OCI-LY3 (cell line): ENCODE measurements at regions not wholly inside any gene's neighbourhood (a gene's known extent, or its start where the extent isn't known, plus 50 kb on each side); places are given as distances from the start of the nearest gene placed in this dataset.

Experiments
- H2AFZ ChIP-seq: fragments of 200-600, 300-600 bp; shearing (Covaris generic); 2 replicates; pipeline ENCODE4 v1.6.0; 2014; ENCODE audit warnings: antibody characterized with exemption, low read depth, low read length
- H3K27ac ChIP-seq: fragments of 200-600, 300-600 bp; sonication (generic); 2 replicates; pipeline ENCODE4 v1.5.1; 2014; ENCODE audit warnings: mild to moderate bottlenecking, low read length, moderate library complexity, mixed read lengths
- H3K27me3 ChIP-seq: fragments of 200-600, 300-600 bp; sonication (generic); 2 replicates; pipeline ENCODE4 v1.6.1; 2014; ENCODE audit warnings: low read depth, low read length, mixed read lengths
- H3K36me3 ChIP-seq: fragments of 200-600, 300-600 bp; sonication (generic); replicated peaks from 2 replicates; pipeline ENCODE3; 2014; ENCODE audit warnings: low read depth, low read length, mixed read lengths
- H3K4me1 ChIP-seq: fragments of 300-600, 200-600 bp; sonication (generic); 2 replicates; pipeline ENCODE4 v1.6.1; 2014; ENCODE audit warnings: low read length, mixed read lengths
- H3K4me2 ChIP-seq: fragments of 200-600, 300-600 bp; sonication (generic); 2 replicates; pipeline ENCODE4 v1.6.1; 2014; ENCODE audit warnings: low read length, mixed read lengths
- H3K4me3 ChIP-seq: fragments of 300-600, 200-600 bp; sonication (generic); 2 replicates; pipeline ENCODE4 v1.5.1; 2014; ENCODE audit warnings: antibody characterized with exemption, mild to moderate bottlenecking, low read length, moderate library complexity
- H3K79me2 ChIP-seq: fragments of 300-600, 200-600 bp; shearing (Covaris generic); 2 replicates; pipeline ENCODE4 v1.6.1; 2014; ENCODE audit warnings: mild to moderate bottlenecking, low read length, mixed read lengths
- H3K9ac ChIP-seq: fragments of 300-600, 200-600 bp; shearing (Covaris generic); 2 replicates; pipeline ENCODE4 v1.6.0; 2014; ENCODE audit warnings: mild to moderate bottlenecking, low read length, moderate library complexity
- H3K9me3 ChIP-seq: fragments of 200-600, 300-600 bp; shearing (Covaris generic); 2 replicates; pipeline ENCODE4 v1.6.1; 2014; ENCODE audit warnings: low read length, mixed read lengths; ENCODE audit not compliant: insufficient read depth
- H4K20me1 ChIP-seq: fragments of 200-600, 300-600 bp; sonication (generic); 2 replicates; pipeline ENCODE4 v1.6.1; 2016; ENCODE audit warnings: low read length, mixed read lengths; ENCODE audit not compliant: insufficient read depth
- CTCF ChIP-seq: fragments of 200-600, 300-600 bp; sonication (generic); IDR thresholded peaks from 2 replicates; pipeline ENCODE4 v1.5.1; 2014; ENCODE audit warnings: antibody characterized with exemption, low read length, low read depth
- EZH2phosphoT487 ChIP-seq: fragments of 200-600 bp; shearing (Covaris generic); IDR thresholded peaks from 2 replicates; pipeline ENCODE4 v1.6.1; 2018; ENCODE audit warnings: antibody characterized with exemption, mixed run types, low read depth

- TF ChIP-seq EZH2phosphoT487 (no peak), CTCF (no peak)
- Histone ChIP-seq H4K20me1 (peaks cover 17% of the 10 kb centered on the region; the same call in 1 of the 2 replicates), H3K27ac (peak overlapping the region; percentile 17), H3K9me3 (no peaks in the 10 kb centered on the region), H3K4me3 (no peak overlapping the region), H3K36me3 (peaks cover 23% of the 10 kb centered on the region), H3K79me2 (peaks cover 94% of the 10 kb centered on the region), H2AFZ (no peak overlapping the region), H3K4me2 (0 out of 2 replicates have a peak overlapping the region, but pooled peaks have one; percentile 8), H3K9ac (no peak overlapping the region), H3K27me3 (no peaks in the 10 kb centered on the region), H3K4me1 (peaks cover 74% of the 10 kb centered on the region)
Measured at GRCh38 chr22:22952531-22953280, 65.1 kb downstream of the IGLL5 start.

DNA sequence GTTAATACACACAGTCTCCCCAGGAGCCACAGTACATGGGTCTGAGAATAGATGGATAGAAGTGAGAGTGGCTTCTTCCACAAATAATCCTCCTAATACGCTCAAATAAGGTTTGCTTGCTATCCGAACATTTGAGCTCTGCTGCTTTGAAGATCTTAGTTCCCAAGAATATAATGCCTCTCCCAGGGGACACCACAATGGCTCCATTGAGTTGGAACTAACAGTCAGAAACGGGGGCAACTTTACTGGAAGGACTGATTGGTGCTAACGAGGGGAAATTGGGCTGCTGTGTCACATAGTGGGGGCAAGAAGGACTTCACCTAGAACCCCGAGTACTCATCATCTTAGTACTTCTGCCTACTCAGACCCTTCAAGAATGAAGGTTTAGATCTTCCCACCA is 66.2 kb downstream of the IGLL5 start:
- H2AFZ ChIP-seq, result no peak overlapping the region
- H3K9me3 ChIP-seq, result no peaks in the 10 kb centered on the region
- H3K27me3 ChIP-seq, result no peaks in the 10 kb centered on the region
- peak overlapping the region; percentile 70 for H3K4me2 ChIP-seq
- peaks cover 94% of the 10 kb centered on the region for H3K79me2 ChIP-seq
- H3K4me1 ChIP-seq, result peaks cover 63% of the 10 kb centered on the region
- H4K20me1 ChIP-seq, result peaks cover 26% of the 10 kb centered on the region; the same call in 1 of the 2 replicates
- peak overlapping the region; percentile 58 for H3K9ac ChIP-seq
- H3K27ac ChIP-seq, result peak overlapping the region; percentile 67
- peaks cover 26% of the 10 kb centered on the region for H3K36me3 ChIP-seq
- H3K4me3 ChIP-seq, result peak overlapping the region; percentile 45; the same call in 1 of the 2 replicates
- TF ChIP-seq CTCF, result no peak
- no peak for TF ChIP-seq EZH2phosphoT487

GRCh38 chr22:22954656-22955055 is 67.0 kb downstream of the IGLL5 start:
- Histone ChIP-seq H3K27me3 (no peaks in the 10 kb centered on the region), H3K27ac (peak overlapping the region; percentile 67), H3K79me2 (peaks cover 93% of the 10 kb centered on the region), H3K9me3 (no peaks in the 10 kb centered on the region), H3K4me1 (peaks cover 63% of the 10 kb centered on the region), H3K4me2 (peak overlapping the region; percentile 70), H3K9ac (peak overlapping the region; percentile 58), H4K20me1 (peaks cover 34% of the 10 kb centered on the region), H3K4me3 (peak overlapping the region; percentile 45), H3K36me3 (peaks cover 26% of the 10 kb centered on the region), H2AFZ (no peak overlapping the region)
- TF ChIP-seq CTCF (peak; percentile 89), EZH2phosphoT487 (no peak)

- H3K9ac ChIP-seq, result peak overlapping the region; percentile 20; the same call in 1 of the 2 replicates
Measured at GRCh38 chr22:22955276-22955798, 67.7 kb downstream of the IGLL5 start.

More at GRCh38 chr22:22955276-22955798, 67.7 kb downstream of the IGLL5 start:
- Histone ChIP-seq H3K36me3 (peaks cover 27% of the 10 kb centered on the region), H3K79me2 (peaks cover 93% of the 10 kb centered on the region), H3K27me3 (no peaks in the 10 kb centered on the region), H3K4me2 (peak overlapping the region; percentile 47), H3K9me3 (no peaks in the 10 kb centered on the region), H2AFZ (no peak overlapping the region), H3K4me1 (peaks cover 62% of the 10 kb centered on the region), H3K27ac (peak overlapping the region; percentile 48), H4K20me1 (peaks cover 40% of the 10 kb centered on the region), H3K4me3 (peak overlapping the region; percentile 6; the same call in 1 of the 2 replicates)
- TF ChIP-seq EZH2phosphoT487 (no peak), CTCF (no peak; the same call in 1 of the 2 replicates)
